DOHH2 (cell line): ENCODE measurements at regions not wholly inside any gene's neighbourhood (a gene's known extent, or its start where the extent isn't known, plus 50 kb on each side); places are given as distances from the start of the nearest gene placed in this dataset.

Experiments used
- H3F3A ChIP-seq: fragments of 200-600 bp; sonication (generic), shearing (Covaris generic); 2 replicates; pipeline ENCODE4 v1.6.0; 2016; ENCODE audit warnings: antibody characterized with exemption, mild to moderate bottlenecking; ENCODE audit not compliant: control insufficient read depth, insufficient read depth
- H3K27ac ChIP-seq: fragments of 200-600 bp; sonication (generic); 2 replicates; pipeline ENCODE4 v1.5.1; 2014; ENCODE audit warnings: low read depth, mild to moderate bottlenecking, low read length, moderate library complexity
- H3K27me3 ChIP-seq: fragments of 200-600 bp; sonication (generic); 2 replicates; pipeline ENCODE4 v1.6.1; 2014; ENCODE audit warnings: mild to moderate bottlenecking, low read length, mixed read lengths; ENCODE audit not compliant: control insufficient read depth
- H3K36me3 ChIP-seq: fragments of 200-600 bp; sonication (generic); 2 replicates; pipeline ENCODE4 v1.6.1; 2014; ENCODE audit warnings: mild to moderate bottlenecking, low read length, moderate library complexity, mixed read lengths; ENCODE audit not compliant: control insufficient read depth
- H3K4me1 ChIP-seq: fragments of 200-600 bp; sonication (generic); 2 replicates; pipeline ENCODE4 v1.6.1; 2014; ENCODE audit warnings: mild to moderate bottlenecking, low read length, mixed read lengths; ENCODE audit not compliant: control insufficient read depth
- H3K4me2 ChIP-seq: fragments of 200-600 bp; sonication (generic); 2 replicates; pipeline ENCODE4 v1.6.0; 2014; ENCODE audit warnings: mild to moderate bottlenecking, low read length, moderate library complexity
- H3K4me3 ChIP-seq: fragments of 200-600 bp; sonication (generic); 2 replicates; pipeline ENCODE4 v1.5.1; 2014; ENCODE audit warnings: mild to moderate bottlenecking, low read length, mixed read lengths
- H3K79me2 ChIP-seq: fragments of 200-600 bp; sonication (generic); 2 replicates; pipeline ENCODE4 v1.6.1; 2014; ENCODE audit warnings: mild to moderate bottlenecking, low read length, mixed read lengths; ENCODE audit not compliant: control insufficient read depth
- H3K9me2 ChIP-seq: fragments of 200-600 bp; sonication (generic); replicated peaks from 2 replicates; pipeline ENCODE4 v1.6.1; 2014; ENCODE audit warnings: mild to moderate bottlenecking, low read length, mixed read lengths; ENCODE audit not compliant: control insufficient read depth
- H3K9me3 ChIP-seq: fragments of 200-600 bp; sonication (generic); 2 replicates; pipeline ENCODE4 v1.6.1; 2014; ENCODE audit warnings: antibody characterized with exemption, low read length, mixed read lengths; ENCODE audit not compliant: control insufficient read depth, insufficient read depth
- H4K20me1 ChIP-seq: fragments of 200-600 bp; sonication (generic); 2 replicates; pipeline ENCODE4 v1.6.0; 2014; ENCODE audit warnings: low read depth, mild to moderate bottlenecking, antibody characterized with exemption, low read length, moderate library complexity; ENCODE audit not compliant: control insufficient read depth, insufficient read depth
- EZH2phosphoT487 ChIP-seq: fragments of 200-600 bp; sonication (generic); IDR thresholded peaks from 2 replicates; pipeline ENCODE4 v1.6.1; 2017; ENCODE audit warnings: borderline replicate concordance, mild to moderate bottlenecking, antibody characterized with exemption, low read length, moderate library complexity, mixed read lengths
- TF ChIP-seq, protein P1 (sequence below): fragments of 200-600 bp; sonication (generic); IDR thresholded peaks from one replicate; pipeline ENCODE4 v1.5.1; 2014; ENCODE audit warnings: antibody characterized with exemption, mild to moderate bottlenecking, low read depth, low read length; ENCODE audit not compliant: poor library complexity, severe bottlenecking

DNA sequence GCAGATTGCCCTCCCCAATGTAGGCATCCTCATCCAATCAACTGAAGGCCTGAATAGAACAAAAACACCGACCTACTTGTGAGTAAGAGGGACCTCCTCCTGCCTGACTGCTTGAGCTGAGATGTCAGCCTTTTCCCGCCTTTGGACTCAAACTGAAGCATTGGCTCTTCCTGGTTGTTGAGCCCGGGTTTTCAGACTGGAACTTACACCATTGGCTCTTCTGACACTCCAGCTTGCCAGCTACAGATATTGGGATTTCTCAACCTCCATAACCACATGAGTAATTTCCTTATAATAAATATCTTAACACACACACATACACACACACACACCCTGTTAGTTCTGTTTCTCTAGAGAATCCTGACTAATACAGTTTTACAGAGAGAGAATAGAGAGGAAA is 173.4 kb upstream of the NTF3 start:
- Histone ChIP-seq H4K20me1 (no peaks in the 10 kb centered on the region), H3F3A (no peaks in the 10 kb centered on the region), H3K4me1 (no peaks in the 10 kb centered on the region), H3K79me2 (no peaks in the 10 kb centered on the region), H3K9me2 (no peaks in the 10 kb centered on the region), H3K9me3 (no peaks in the 10 kb centered on the region), H3K27ac (no peak overlapping the region), H3K4me3 (no peak overlapping the region), H3K36me3 (no peaks in the 10 kb centered on the region), H3K27me3 (peaks cover 13% of the 10 kb centered on the region), H3K4me2 (no peak overlapping the region)
- no peak for TF ChIP-seq EZH2phosphoT487
- TF ChIP-seq, protein P1, sequence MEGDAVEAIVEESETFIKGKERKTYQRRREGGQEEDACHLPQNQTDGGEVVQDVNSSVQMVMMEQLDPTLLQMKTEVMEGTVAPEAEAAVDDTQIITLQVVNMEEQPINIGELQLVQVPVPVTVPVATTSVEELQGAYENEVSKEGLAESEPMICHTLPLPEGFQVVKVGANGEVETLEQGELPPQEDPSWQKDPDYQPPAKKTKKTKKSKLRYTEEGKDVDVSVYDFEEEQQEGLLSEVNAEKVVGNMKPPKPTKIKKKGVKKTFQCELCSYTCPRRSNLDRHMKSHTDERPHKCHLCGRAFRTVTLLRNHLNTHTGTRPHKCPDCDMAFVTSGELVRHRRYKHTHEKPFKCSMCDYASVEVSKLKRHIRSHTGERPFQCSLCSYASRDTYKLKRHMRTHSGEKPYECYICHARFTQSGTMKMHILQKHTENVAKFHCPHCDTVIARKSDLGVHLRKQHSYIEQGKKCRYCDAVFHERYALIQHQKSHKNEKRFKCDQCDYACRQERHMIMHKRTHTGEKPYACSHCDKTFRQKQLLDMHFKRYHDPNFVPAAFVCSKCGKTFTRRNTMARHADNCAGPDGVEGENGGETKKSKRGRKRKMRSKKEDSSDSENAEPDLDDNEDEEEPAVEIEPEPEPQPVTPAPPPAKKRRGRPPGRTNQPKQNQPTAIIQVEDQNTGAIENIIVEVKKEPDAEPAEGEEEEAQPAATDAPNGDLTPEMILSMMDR: no peak

DNA sequence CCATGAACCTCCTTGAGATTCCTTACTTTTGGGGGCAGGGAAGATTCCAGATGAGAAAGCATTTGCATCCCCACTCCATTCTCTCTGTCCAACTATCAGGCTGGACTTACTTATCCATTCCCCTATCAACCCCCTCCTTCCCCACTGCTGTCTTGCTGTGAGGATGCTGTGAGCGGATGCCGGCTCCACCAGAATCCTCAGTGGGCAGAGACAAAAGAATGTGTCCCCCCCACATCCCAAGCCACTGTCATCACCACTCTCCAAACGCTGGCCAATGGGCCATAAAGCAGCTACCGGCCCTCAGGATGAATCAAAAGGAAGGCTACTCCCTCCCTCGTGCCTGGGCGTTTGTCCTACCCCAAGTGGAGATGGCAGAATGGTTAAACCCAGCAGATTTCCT is 173.0 kb upstream of the NTF3 start:
- Histone ChIP-seq H3K9me2 (no peaks in the 10 kb centered on the region), H3K36me3 (no peaks in the 10 kb centered on the region)

DNA sequence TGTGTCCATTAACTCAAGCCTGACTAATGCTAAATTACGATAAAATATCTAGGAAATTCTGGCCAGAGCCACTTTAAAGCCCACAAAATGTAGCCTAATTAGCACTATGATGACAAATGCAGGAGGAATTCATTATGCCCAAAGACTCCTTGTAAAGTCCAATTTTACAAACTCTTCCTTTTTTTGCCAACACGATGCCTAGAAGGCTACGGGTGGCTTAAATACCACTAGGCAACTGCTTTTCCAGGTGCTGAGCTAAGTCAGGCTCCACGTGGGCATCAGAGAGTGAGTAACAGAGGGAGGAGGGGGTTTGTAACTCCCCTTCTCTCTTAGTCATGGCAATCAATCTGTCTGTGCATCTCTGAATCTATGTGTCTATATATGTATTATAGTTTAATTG is 172.4 kb upstream of the NTF3 start:
- no peak overlapping the region for H3K4me3 ChIP-seq
- no peak overlapping the region for H3K4me2 ChIP-seq
- peaks cover 13% of the 10 kb centered on the region for H3K27me3 ChIP-seq
- H3F3A ChIP-seq: no peaks in the 10 kb centered on the region
- H3K36me3 ChIP-seq: no peaks in the 10 kb centered on the region
- TF ChIP-seq EZH2phosphoT487: no peak
- TF ChIP-seq, protein P1: no peak
- H3K4me1 ChIP-seq: no peaks in the 10 kb centered on the region
- H3K27ac ChIP-seq: no peak overlapping the region
- no peaks in the 10 kb centered on the region for H4K20me1 ChIP-seq
- no peaks in the 10 kb centered on the region for H3K9me3 ChIP-seq
- H3K79me2 ChIP-seq: no peaks in the 10 kb centered on the region
- H3K9me2 ChIP-seq: no peaks in the 10 kb centered on the region

More for the DNA sequence above, 173.0 kb upstream of the NTF3 start:
- Histone ChIP-seq H3K4me2 (no peak overlapping the region), H3K27me3 (peaks cover 13% of the 10 kb centered on the region), H3K4me3 (no peak overlapping the region), H3F3A (no peaks in the 10 kb centered on the region), H4K20me1 (no peaks in the 10 kb centered on the region), H3K4me1 (no peaks in the 10 kb centered on the region), H3K27ac (no peak overlapping the region), H3K79me2 (no peaks in the 10 kb centered on the region), H3K9me3 (no peaks in the 10 kb centered on the region)
- TF ChIP-seq, protein P1: no peak
- TF ChIP-seq EZH2phosphoT487: no peak

DNA sequence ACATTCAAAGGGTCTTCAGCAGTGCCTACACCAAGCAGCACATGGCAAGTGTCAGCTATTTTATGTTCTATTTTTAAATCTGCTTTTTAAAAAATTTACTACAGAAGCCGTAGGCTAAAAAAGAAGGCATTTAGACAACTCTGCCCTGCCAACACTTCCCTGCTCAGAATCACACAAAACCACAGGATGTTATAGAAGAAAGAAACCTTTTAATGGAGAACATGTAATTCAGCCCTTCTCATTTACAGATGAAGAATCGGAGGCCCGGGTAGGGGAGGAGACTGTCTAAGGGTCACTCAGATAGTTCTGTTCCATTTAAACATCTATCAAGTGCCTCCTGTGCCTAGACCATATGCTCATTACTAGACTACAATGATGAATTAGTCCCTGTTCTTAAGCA is 171.8 kb upstream of the NTF3 start:
- Histone ChIP-seq H3K4me1 (no peaks in the 10 kb centered on the region), H3K27me3 (peaks cover 13% of the 10 kb centered on the region), H3K4me2 (no peak overlapping the region), H3K9me3 (no peaks in the 10 kb centered on the region), H3K79me2 (no peaks in the 10 kb centered on the region), H3K36me3 (no peaks in the 10 kb centered on the region), H3K4me3 (no peak overlapping the region), H3K27ac (no peak overlapping the region), H3K9me2 (no peaks in the 10 kb centered on the region), H3F3A (no peaks in the 10 kb centered on the region), H4K20me1 (no peaks in the 10 kb centered on the region)
- TF ChIP-seq, protein P1: no peak
- no peak for TF ChIP-seq EZH2phosphoT487
